ENCODE measurements at regions not wholly inside any gene's neighbourhood (a gene's known extent, or its start where the extent isn't known, plus 50 kb on each side); places are given as distances from the start of the nearest gene placed in this dataset.

DNA sequence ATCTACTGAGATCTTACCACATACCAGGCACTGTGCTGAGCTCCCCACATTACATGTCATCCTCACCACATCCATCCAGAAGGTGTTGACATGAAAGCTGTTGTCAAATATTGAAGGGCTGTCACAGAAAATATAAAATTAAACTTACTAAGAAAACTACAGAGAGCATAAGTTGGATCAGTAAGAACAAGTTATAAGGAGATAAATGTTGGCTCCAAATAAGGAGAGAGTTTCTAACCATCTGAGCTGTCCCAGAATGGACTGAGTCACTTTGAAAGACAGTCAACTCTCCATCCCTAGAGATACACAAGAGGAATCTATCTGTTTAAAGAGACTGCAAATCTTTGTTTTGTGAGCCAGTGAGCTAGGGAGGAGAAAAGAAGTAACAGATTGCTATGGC, 169.8 kb downstream of the DRD1 start:
- TF ChIP-seq, protein P1, sequence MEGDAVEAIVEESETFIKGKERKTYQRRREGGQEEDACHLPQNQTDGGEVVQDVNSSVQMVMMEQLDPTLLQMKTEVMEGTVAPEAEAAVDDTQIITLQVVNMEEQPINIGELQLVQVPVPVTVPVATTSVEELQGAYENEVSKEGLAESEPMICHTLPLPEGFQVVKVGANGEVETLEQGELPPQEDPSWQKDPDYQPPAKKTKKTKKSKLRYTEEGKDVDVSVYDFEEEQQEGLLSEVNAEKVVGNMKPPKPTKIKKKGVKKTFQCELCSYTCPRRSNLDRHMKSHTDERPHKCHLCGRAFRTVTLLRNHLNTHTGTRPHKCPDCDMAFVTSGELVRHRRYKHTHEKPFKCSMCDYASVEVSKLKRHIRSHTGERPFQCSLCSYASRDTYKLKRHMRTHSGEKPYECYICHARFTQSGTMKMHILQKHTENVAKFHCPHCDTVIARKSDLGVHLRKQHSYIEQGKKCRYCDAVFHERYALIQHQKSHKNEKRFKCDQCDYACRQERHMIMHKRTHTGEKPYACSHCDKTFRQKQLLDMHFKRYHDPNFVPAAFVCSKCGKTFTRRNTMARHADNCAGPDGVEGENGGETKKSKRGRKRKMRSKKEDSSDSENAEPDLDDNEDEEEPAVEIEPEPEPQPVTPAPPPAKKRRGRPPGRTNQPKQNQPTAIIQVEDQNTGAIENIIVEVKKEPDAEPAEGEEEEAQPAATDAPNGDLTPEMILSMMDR (IDR thresholded peaks at IDR 0.05): no peak
- TF ChIP-seq POLR2AphosphoS5 (IDR thresholded peaks at IDR 0.05): no peak
